Stimulated activated CD4-positive, alpha-beta T cell treated with anti-CD3 and anti-CD28 coated beads, TNF-alpha, amount 100 ng/mL, for 1 hour (primary cell): ENCODE measurements at regions not wholly inside any gene's neighbourhood (a gene's known extent, or its start where the extent isn't known, plus 50 kb on each side); places are given as distances from the start of the nearest gene placed in this dataset.
"Not testable (repeated sequence)": the region's sequence is repeated elsewhere in the genome, so short reads cannot be mapped to it uniquely, and the experiment has no call there.

ENCODE experiments used
- DNase-seq, 3 donors: peaks; one replicate each; pipeline ENCODE4 v3.0.0-alpha.2; 2020; ENCODE audit warnings: low read depth in 3 of 3, low spot score in 1 of 3

DNA sequence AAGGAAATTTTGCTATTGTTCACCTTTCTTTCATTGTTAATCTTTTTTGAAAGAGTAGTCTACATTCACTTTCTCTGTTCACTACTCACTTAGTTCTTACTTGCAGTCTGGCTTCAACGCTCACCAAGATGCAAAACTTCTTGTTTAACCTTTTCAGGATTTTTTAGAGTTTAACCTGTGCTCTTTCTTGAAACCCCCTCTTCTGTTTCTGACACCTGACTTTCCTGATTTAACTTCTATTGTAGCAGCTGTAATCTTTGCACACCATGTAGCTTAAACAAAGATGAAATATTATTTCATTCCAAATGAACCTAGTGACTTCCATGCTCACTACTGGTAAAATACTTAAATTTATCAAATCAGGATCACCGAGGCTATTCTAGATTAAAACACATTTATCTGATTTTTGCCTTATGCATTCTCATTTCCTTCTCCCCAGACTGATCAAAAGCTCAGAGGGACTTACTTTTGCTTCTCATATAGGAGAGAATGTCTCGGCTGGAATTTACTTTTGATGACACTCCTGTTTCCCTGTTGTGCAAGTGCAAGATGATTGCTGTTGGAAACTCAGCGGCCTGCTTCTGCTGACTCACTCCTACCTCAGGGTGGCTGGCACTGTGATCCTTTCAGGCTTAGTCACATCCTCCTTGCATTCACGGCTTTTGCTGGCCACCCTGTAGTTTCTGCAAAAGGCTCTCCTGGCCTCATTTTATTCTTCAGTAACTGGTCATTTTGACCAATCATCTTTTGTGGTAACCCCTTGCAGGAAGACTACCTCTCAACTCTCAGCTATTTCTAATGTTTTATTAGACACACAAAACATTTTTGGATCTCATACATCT is 109.3 kb upstream of the IFNE start:
- DNase-seq, result peak in 1 of 3 donors; percentile 5

GRCh38 chr9:21592063-21592338 is 109.9 kb upstream of the IFNE start:
- DNase-seq, result no peak

GRCh38 chr9:21597284-21597683 is 115.2 kb upstream of the IFNE start:
- no peak for DNase-seq

DNA sequence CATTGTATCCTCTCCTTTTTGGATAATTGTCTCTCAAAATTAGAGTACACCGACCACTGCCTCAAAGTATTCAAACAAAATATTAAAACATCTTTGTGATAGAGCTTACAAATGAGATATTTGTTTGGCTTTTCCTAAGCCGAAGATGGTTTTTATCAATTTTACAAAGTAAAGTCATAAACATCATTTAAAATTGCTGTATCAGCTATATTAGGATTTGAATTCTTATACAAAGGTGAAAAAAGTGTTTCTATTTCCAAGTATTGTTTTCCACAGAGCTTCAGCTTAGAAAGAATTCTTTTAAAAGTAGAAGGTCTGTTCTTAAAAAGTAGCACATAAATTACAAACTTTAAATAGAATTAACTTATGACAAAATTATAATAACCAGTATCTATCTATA is 116.6 kb upstream of the IFNE start:
- DNase-seq, result no peak

GRCh38 chr9:21605489-21605931 is 123.4 kb upstream of the IFNE start:
- DNase-seq, result no peak

- no peak for DNase-seq
Observed at GRCh38 chr9:21607576-21607975, 125.5 kb upstream of the IFNE start.

GRCh38 chr9:21608200-21608599 is 126.1 kb upstream of the IFNE start:
- DNase-seq, result no peak

GRCh38 chr9:21609506-21609905 is 127.4 kb upstream of the IFNE start:
- DNase-seq, result no peak

- DNase-seq, result no peak
Observed at GRCh38 chr9:21611891-21612290, 129.8 kb upstream of the IFNE start.

- no peak for DNase-seq
Observed at GRCh38 chr9:21615018-21615417, 132.9 kb upstream of the IFNE start.

GRCh38 chr9:21615446-21615845 is 133.3 kb upstream of the IFNE start:
- no peak for DNase-seq

GRCh38 chr9:21616082-21616778 is 134.1 kb upstream of the IFNE start:
- DNase-seq, result no peak

DNA sequence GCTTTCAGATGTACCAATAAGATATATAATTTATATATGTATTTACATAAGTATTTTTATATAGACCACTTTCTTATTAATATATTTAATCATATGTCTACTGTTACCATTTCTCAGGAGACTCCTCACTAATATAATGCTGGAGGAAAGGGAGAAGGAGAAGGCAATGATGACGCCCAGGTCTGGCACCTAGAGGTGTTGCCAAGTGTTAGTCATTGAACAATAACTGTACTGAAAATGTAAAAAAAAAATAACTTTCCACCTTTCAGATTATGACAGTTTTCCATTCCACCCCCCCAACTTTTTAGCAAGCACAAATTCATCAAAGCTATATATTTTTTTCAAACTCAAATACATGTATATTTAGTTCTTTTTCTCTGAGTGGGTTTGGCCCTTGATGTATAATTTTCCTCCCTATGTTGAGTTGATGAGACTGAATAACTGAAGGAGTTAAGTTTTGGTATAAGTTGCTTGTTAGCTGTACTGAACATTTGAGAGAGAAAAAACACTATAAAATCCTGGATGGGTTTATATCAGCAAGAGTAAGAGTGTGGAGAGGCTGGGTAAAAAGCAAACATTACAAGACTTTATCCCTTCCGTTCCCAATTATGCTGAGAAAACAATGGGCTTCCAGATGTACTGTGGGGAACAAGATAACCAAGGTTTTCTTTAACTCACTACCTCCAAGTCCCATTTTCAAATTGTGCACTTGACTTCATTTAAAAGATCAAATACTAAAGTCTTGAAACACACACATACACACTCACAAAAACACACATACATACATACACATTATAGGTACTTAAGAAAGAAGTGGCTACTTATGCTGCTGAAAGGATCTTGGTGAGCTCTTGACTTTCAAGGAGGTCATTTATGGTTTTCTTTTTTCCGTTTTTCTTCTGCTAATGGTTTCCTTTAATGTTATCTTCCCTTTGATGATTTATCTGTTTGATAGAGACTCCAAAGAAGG is 142.8 kb upstream of the IFNE start:
- no peak for DNase-seq

DNA sequence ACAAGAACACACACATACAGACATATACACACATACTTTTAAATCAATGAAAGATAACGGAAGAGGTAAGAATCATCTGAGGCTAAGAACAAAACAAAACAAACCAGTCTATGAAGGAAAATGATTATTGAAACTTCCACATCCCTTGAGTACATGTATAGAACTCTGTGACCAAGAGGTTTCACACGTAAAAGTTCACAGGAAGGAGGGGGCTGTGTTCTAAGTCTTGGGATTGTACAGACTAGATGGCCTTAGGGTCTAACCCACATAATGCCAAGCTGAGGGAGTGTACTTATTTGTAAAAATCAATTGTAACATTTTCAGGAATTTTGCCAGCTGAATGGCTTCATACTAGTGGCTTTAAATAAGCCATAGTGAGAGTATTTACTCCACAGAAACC is 144.4 kb upstream of the IFNE start:
- DNase-seq, result no peak

- not testable (repeated sequence) for DNase-seq
Observed at GRCh38 chr9:21628954-21629353, 146.8 kb upstream of the IFNE start.

- no peak for DNase-seq
Observed at GRCh38 chr9:21634951-21635350, 152.8 kb upstream of the IFNE start.

DNA sequence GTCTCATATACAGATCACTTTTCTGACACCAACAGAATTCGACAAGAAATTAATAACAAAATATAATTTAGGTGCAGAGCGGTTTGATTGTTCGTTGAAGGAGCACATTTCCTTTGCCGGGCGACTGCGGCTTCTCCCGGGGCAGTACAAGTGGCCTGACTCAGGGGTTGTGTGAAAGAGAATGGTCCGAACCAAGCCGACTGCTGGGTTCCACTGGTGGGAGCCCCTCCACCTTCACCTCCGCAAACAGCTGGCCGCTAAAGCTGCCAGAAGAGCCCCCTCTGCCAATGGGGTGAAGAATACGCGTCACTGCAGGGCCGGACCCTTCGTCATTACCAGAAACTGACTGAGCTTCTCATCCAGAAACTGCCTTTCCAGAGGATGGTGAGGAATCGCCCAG is 156.0 kb upstream of the IFNE start:
- no peak for DNase-seq

DNA sequence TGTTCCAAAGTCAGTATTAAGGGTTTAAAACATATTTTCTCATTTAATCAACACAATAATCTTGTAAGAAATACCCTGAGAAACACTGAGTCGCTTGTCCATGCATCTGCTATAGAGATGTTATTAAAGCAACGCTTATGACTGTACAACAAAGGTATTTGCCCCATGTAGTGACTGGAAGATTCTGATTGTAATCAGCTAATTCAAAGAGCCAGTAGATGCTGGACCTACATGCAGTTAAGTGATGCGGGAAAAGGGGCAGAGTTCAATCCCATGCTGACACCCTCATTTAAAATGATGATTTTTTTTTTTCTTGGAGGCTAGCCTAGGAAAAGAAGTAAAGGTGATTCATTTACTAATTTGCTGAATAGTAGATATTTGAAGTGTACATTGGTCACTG is 149.3 kb upstream of the MTAP start:
- no peak for DNase-seq

DNA sequence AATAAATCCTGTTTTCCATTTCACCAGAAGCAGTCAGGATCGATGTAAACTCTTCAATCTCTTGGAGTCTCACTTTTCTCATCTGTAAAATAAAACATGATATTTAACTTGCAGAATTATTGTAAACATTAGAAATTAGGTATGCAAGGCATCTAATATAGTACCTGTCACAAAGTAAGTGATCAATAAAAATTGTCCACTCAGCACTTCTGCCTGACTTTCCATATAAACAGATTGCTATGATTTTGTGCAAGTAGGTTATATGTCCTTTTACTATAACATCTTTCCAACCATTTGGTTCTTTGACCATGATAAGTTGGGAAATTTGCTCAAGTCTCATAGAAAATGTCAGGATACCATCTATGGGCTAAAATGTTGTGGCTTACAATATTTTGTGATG is 148.8 kb upstream of the MTAP start:
- no peak for DNase-seq

DNA sequence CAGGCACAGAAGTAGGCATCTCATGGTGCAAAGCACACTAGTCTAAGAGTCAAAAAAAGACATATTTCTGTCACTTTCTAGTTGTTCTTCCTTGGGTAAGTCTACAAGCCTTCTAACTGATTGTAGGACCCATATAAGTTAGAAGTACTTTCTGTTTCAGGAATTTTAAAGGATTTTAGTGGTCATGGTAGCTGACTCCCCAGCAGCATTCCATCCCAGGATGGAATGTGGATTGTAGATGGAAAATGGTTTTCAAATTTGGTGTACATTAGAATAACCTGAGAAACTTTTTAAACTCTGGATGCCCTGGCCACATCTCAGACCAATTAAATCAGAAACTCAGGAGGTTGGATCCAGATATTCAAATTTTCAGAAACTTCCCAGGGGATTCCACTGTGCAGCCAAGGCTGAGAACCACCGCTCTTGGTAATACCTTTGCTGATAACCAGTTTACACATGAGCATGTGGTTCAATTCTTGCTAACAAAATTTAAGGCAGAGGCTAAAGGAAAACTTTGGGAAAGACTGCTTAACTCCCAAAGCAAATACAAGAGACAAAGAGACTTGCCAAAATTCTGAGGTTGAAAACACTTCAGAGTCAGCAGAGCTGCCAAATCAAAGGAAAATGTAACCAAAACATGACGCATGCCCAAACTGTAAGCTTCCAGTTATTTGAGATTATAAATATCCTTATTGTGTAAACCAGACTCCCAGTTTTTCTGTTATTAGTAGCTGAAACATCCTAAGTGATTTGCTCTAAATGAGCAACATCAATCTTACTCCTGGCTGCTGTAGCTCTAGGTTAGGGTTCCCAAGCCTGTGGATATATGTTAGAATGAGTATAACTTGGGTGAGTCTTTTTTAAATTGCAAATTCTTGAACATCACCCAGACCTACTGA is 145.4 kb upstream of the MTAP start:
- DNase-seq, result no peak
